Stimulated activated CD8-positive, alpha-beta memory T cell treated with anti-CD3 and anti-CD28 coated beads, Interleukin-12 subunit alpha, Interleukin-12 subunit beta, amount 100 ng/mL, for 4 hours (primary cell): ENCODE measurements at regions not wholly inside any gene's neighbourhood (a gene's known extent, or its start where the extent isn't known, plus 50 kb on each side); places are given as distances from the start of the nearest gene placed in this dataset.

ENCODE experiments used
- DNase-seq: peaks from one replicate; pipeline ENCODE4 v3.0.0-alpha.2; 2020; ENCODE audit warnings: low read depth

DNA sequence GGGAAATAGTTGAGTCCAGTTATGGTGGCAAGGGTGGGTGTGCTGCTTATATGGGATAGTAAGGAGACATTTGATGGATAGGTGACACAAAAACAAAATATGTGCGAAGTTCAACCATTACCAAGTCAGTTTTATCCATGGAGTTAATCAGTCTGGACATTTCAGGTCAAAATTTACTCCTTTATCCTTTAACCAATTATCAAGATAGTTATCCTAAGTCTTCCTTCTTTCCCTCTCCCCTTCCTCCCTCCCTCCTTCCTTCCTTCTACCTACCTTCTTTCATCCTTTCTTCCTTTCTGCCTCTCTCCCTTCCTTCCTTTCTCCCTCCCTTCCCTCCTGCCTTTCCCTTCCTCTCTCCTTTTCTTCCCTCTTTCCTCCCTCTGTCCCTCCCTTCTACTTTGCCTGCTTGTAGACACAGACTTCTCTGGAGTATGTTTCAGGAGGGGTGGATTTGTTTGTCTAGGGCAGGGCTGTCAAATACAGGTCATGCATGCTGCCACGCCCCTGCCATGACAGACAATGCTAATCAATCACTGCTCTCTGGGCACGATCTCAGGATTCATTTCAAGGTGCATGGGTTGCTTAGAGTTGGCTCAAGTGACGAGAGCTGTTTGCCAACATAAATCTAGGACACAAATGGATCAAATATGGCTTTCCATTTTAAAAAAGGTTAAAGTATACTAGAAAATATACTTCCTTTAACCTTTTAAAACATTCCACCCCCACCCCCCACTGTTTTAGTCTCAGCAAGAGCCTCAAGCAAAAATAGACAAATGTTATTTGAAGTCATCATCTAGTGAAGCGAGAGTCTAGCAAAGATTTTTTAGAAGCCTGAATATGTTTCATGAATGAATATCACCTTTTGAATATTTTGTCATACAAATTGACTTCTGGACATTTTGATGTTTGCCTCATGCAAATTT, 281.6 kb upstream of the CITED2 start:
- no peak for DNase-seq

DNA sequence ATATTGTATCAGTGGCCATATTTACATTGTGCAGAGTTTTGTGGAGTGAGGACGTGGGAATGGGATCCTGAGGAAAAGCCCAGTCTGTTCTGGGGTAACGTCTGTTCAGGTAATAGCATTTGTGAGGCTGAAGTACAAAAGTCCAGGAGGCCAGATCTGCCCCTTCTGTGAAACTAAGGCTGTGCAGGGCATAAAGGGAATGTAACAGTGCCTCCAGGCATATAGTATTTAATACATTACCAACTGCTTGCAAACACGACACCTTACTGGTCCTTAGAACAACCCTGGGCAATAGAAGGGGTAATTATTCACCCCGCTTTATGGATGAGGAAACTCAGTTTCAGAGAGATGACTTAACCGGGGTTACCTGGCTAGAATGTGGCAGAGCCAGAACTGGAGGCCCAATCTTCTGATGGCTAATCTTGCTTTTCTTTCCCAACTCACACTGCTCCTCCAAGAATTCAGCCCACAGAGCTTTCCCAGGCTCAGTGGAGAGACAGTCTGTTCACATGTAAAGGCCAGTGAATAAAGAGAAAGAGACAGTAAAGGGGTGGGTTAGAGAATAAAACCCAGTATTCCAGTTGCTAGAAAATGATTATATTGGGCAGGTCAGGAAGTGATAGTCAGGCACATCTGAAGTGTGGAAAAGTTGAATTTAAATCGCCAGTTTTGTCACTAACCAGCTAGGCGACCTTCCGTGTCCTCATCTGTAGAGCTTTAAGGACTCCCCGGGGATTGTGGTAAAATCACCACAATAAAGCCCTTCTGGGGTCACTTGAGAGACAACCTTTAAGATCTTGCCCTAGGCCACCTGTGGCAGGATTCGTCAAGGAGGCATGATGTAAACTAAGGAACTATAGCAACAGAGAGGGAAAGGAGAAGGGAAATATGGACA, 280.7 kb upstream of the CITED2 start:
- DNase-seq = no peak

DNA sequence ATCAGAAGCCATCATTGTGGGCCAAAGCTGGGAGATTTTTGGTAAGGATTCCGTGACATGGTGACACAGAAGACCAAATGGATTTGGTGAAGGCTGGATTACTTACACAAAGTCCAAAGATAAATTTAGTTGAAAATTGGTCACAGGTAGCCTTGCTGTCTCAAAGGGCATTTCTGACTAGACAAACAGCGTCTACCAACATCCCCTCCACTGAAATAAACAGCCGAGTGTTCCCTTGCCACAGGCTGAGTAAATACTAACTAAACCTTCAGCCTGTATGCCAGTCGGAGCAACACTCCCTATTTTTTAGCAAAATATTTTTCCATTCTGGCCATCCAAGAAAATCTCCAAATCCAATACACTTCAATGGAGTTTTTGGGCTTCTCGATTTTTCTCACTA, 279.9 kb upstream of the CITED2 start:
- no peak for DNase-seq

DNA sequence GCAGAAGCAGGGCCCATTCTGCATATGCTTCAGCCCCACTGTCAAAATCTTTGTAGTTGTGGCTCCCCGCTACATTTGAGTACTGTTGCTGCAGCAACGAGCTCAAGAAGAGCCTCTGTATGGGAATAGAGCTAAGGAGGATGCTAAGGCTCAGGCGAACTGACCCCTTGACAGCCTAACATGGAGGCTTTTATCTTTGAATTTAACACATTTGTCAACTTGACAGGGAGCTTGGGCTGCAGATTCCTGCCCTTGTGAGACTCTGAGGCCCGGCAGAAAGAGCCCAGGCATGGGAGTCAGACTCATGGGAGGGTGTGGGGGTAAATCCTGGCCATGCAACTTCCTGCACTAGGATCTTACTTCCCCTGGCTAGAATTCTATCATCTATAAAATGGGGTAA, 278.7 kb upstream of the CITED2 start:
- no peak for DNase-seq

- DNase-seq = no peak
Measured at GRCh38 chr6:139650941-139651340, 276.5 kb upstream of the CITED2 start.

DNA sequence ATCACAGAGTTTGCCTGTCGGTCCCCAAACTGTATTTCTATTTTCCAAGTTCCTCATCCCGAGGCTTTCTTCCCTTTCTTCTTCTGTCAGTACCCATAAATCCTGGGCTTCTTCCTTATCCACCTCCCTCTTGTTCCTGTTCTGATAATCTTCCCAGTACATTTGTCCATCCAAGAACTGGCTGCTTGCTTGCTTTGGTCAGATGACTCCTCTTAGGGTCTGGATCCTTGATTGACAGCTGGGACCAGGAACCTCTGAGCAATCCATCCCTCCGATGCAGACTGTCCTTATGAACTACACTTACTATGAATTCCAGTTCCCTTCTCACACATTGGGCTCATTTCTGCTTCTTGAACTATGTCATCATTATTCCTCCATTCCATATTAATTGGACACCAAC, 275.3 kb upstream of the CITED2 start:
- no peak for DNase-seq

- no peak for DNase-seq
Measured at GRCh38 chr6:139649128-139649527, 274.7 kb upstream of the CITED2 start.

GRCh38 chr6:139648430-139649000, 274.1 kb upstream of the CITED2 start:
- DNase-seq = no peak

DNA sequence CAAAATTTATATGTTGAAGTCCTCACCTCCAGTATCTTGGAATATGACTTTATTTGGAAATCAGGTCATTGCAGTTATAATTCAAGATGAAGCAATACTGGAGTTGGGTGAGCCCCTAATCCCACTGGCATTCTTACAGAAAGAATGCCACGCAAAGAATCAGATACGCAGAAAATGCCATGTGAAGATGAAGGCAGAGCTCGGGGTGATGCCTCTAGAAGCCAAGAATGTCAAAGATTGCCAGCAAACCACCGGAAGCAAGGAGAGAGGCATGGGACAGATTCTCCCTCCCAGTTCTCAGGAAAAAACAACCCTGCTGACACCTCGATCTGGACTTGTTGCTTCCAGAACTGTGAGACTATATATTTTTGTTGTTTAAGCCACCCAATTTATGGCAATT, 273.4 kb upstream of the CITED2 start:
- DNase-seq = no peak

GRCh38 chr6:139647016-139647415, 272.6 kb upstream of the CITED2 start:
- no peak for DNase-seq

DNA sequence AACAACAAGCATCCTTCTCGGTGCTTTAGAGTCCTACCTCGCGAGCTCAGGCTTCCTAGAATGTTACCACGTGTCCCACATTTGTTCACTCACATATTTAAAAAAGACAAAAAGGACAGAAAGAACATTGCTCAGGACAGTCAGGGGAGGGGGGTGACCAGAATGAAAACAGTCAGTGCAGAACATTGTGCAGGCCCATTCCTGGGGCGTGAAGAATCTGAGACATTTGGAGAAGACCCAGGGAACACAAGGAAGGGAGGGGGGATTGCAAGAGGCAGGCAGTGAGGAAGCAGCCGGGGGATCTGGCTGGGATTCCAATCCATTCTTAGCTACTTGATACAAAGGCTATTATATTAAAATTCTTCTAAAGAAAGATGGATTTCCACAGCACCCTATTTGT, 270.4 kb upstream of the CITED2 start:
- DNase-seq = no peak

DNA sequence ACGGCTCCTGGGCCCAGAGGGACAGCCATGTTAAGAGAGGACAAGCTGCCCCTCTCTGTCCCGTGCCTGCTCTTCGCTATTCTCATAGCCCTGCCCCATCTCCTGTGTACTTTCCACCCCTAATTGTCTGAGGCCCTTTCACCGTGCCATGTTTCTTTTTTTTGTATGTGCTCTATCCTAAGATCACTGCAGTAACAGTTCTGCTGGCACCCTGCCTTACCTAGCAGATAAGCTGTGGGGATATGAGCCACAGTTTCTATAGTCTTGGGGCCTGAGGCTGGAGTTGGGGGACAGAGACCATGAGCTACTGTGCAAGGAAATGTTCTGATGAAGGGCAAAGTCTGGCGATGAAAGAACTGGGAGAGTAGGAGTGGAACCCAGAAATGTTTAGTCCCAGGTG, 269.5 kb upstream of the CITED2 start:
- no peak for DNase-seq

- DNase-seq = no peak
Measured at GRCh38 chr6:139642346-139642745, 267.9 kb upstream of the CITED2 start.

DNA sequence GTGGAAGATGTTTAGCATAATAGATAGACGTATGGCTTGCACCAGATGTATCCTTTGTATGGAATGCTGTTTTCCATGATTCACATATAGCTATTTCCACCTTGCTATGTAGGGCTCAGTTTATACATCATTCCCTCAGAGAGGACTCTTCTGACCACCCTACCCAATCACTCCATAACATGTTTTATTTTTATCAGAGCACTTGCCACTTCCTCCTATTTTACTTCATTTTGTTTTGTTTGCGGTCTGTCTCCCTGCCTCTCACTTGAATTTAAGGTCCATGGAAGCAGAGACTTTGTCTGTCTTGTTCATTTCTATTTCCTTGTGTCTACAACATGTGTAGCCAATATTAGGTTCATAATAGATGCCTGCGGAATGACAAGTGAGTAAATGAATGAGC, 266.9 kb upstream of the CITED2 start:
- no peak for DNase-seq

DNA sequence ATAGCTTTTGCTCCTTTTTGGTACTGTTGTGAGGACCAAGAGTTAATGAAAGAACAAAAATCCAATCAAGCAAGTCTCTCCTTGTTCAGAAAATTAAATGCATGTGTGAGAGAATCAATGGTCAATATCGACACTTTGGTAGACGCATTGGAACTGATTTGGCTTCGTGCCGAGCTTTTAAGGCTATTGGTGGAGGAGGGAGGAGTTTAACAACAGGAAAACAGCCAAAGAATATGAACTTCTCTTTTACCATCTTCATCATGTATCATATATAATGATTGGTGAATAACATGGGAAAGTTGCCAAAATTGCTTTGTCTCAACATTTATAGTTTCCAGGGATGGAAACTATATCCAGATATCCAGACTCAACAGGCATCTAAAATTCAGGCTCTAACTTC, 266.5 kb upstream of the CITED2 start:
- DNase-seq = no peak

DNA sequence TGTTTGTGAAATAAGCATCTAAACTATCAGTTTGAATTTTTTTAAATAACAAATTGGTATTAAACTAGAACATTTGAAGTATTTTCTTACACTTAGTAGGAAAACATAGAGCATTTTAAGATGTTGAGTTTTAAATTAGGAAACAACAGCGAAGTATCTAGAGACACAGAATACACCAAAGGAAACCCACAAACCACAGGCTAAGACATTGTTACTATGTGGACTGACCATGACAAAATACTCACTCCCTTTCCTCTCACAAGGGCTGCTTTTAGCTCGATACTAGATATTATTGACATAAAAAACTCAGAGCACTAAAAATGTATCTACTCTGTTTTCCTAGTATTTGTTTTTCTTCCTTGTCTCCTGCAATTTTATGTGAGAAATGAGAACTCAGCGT, 266.0 kb upstream of the CITED2 start:
- DNase-seq = no peak

DNA sequence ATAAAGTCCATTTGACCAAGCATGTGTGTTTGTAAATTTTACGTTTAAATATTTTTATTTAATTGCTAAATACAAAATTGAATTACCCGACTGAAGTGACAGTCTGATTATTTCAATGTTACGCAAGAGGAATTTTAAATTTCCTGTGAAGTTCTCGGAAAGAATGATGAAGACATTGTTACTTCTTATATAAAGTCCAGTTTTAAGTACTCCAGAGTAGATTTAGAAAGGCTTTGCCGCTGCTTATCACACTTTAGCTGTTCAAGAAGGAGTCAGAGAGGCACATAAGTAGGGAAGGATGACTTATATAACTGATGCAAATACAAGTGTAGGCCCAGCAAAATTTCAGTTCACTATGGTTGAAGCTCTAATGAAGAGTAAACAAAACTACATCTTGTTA, 265.1 kb upstream of the CITED2 start:
- DNase-seq = no peak

GRCh38 chr6:139638179-139638941, 263.9 kb upstream of the CITED2 start:
- no peak for DNase-seq

GRCh38 chr6:139637766-139638165, 263.3 kb upstream of the CITED2 start:
- DNase-seq = no peak

DNA sequence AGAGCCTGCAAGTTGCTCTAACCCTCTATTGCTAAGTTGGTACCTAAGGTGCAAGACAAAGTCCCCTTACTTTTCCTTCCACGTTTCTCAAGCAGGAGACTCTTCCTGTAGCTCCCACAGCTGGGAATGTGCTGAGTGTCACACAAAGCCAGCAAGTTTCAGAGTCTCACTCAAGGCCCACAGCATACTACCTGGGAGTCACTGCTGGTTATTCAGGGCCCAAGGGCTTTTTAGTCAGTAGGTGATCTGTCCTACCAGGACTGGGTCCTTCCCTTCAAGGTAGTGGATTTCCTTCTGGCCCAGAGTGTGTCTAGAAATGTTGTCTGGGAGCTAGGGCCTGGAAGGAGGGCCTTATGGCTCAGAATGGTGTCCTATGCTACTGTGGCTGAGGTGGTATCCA, 261.9 kb upstream of the CITED2 start:
- DNase-seq = no peak

GRCh38 chr6:139635401-139636130, 261.1 kb upstream of the CITED2 start:
- DNase-seq = no peak
